Motor neuron (in vitro differentiated cells): ENCODE measurements at regions not wholly inside any gene's neighbourhood (a gene's known extent, or its start where the extent isn't known, plus 50 kb on each side); places are given as distances from the start of the nearest gene placed in this dataset.
A peak's percentile ranks its signal among the peaks of the same experiment; 100 is the strongest.
"Not testable (repeated sequence)": the region's sequence is repeated elsewhere in the genome, so short reads cannot be mapped to it uniquely, and the experiment has no call there.

Experiments
- ATAC-seq, 8 experiments: fragments of 200-7000 bp; cut with Tn5 transposase; replicated peaks in 6 of 8; 2 replicates each; pipeline ENCODE4 v1.8.0; 2021; ENCODE audit warnings: mild to moderate bottlenecking in 8 of 8, moderate library complexity in 8 of 8
- H3K27ac ChIP-seq, 2 donors: fragments of 250-450 bp; sonication (Bioruptor Pico); 2 replicates each; pipeline ENCODE4 v1.9.0; 2021; ENCODE audit warnings: antibody characterized with exemption in 2 of 2, mild to moderate bottlenecking in 2 of 2, moderate library complexity in 1 of 2
- H3K4me1 ChIP-seq, 2 donors: fragments of 250-450 bp; sonication (Bioruptor Pico); replicated peaks in 1 of 2; 2 replicates each; pipeline ENCODE4 v1.6.1; 2021; ENCODE audit warnings: antibody characterized with exemption in 2 of 2, mild to moderate bottlenecking in 2 of 2, moderate library complexity in 1 of 2
- H3K4me3 ChIP-seq, 5 donors: fragments of 250-450 bp; sonication (Bioruptor Pico); 2 replicates each; pipeline ENCODE4 v1.9.0; 2021; ENCODE audit warnings: antibody characterized with exemption in 5 of 5, mild to moderate bottlenecking in 5 of 5, moderate library complexity in 4 of 5
- WGBS, 10 experiments: fragments of 450-650 bp; shearing (Covaris generic); methylation state at CpG; one replicate each; pipeline ENCODE4 v1.0.0; 2022; 5-methylcytosine and 5-hydroxymethylcytosine counted together
- in situ Hi-C, 9 experiments: fragments of 400-800 bp; cut with MboI; loops; one replicate each; pipeline ENCODE4 v1.15.0; 2021; ENCODE audit warnings: low sequenced_read_pairs in 9 of 9, low pct_unique_long_range_greater_than_20kb in 2 of 9; ENCODE audit not compliant: unreplicated experiment in 9 of 9

DNA sequence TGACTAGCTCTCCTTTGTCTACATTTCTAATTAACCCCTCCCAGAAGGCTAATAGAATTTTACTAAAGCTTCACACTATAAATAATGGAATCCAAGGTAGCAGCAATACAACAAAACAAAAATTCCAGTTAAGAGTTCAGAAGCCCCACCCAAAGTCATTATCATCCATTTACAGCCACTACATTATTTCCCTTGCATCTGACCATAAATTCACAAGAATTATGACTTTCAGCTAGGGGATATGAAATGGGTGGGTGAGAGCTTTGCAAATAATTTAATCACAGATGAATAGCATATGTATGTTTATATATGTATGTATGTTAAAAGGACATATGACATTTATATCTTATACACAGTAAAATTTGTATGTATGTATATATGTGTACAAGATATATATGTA is 65.3 kb upstream of the PTGDR start:
- Histone ChIP-seq H3K4me3 (no peak overlapping the region), H3K27ac (no peak overlapping the region), H3K4me1 (no peaks in the 10 kb centered on the region)
- peak in 4 of 8 experiments; percentile 54 to 96 (median 70) for ATAC-seq
- in situ Hi-C loops: no loop called here

DNA sequence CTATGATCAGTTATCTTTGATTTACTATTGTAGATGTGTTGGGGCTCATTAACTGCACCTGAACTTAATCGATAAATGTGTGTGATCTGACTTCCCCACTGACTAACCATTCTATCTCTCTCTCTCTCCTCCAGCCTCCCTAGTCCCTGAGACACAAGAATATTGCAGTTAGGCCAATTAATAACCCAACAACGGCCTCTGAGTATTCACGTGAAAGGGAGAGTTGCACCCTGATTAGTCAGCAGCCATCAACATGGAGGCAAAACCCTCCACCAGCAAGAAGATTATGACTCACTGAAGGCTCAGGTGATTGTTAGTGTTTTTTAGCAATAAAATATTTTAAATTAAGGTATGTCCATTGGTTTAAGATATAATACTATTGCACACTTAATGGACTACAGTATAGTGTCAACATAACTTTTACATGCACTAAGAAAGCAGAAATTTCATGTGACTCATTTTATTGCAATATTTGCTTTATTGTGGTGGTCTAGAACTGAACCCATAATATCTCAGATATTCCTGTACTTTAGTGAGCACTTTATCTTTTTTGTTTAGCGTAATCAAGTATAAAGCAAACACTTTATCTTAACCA is 77.1 kb upstream of the PTGDR start:
- in situ Hi-C loops: no loop called here
- ATAC-seq: peak in 2 of 8 experiments; percentile 56 to 98
- WGBS, 10 experiments: 62 to 100% (median 97%) methylated on average over 1 to 4 of the region's 4 CpGs; no CpG with 5 or more reads in 1 of the 10 experiments

DNA sequence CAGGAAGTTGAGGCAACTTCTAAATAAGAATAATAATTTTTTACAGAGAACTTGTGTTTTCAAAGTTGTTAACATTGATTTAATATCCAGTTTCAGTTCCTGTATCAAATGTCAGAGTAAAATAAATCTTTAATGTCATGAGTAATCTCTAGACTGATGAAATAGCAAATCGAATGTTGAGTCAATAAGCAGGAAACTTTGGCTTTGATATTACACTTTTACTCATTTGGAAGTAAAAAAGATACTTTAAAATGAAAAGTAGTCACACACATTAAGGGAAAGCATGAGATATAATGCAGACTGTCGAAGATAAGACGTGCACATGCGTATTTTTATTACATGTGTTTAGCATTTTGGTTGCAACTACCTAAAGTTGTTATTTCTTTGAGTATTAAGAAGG is 78.2 kb upstream of the PTGDR start:
- no peak overlapping the region for H3K4me3 ChIP-seq
- 9 to 94% (median 67%) methylated on average over 1 to 4 of the region's 4 CpGs; no CpG with 5 or more reads in 2 of the 10 experiments for WGBS, 10 experiments
- H3K27ac ChIP-seq: no peak overlapping the region
- in situ Hi-C loops: no loop called here
- H3K4me1 ChIP-seq: no peaks in the 10 kb centered on the region
- no peak for ATAC-seq

More for the DNA sequence above, 77.1 kb upstream of the PTGDR start:
- no peaks in the 10 kb centered on the region for H3K4me1 ChIP-seq
- no peak overlapping the region for H3K27ac ChIP-seq
- H3K4me3 ChIP-seq: no peak overlapping the region

DNA sequence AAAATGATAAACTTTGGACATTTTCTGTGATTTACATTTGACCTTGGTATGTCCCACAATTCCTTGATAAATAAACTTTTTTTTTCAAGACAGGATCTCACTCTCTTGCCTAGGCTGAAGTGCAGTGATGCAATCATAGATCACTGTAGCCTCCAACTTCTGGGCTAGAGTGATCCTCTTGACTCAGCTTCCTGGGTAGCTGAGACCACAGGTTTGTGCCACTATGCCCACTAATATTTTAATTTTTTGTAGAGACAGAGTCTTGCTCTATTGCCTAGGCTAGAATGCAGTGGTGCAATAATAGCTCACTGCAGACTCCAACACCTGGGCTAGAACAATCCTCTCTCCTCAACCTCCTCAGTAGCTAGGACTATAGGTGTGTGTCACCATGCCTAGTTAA is 79.1 kb upstream of the PTGDR start:
- in situ Hi-C loops: no loop called here
- Histone ChIP-seq H3K27ac (no peak overlapping the region), H3K4me3 (no peak overlapping the region), H3K4me1 (no peaks in the 10 kb centered on the region)
- ATAC-seq: no peak

DNA sequence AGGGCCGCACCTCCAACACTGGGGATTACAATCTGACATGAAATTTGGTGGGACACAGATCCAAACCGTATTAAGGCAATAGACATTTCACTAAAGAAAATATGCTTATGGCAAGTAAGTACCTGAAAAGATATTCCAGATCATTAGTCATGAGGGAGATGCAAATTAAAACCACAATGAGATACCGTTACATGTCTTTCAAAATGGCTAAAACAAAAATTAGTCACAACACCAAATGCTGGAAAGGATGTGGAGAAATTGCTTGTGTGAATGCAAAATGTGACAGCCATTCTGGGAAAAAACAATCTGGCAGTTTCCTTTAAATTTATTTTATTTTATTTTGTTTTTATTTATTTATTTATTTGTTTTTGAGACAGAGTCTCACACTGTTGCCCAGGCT is 82.3 kb upstream of the PTGDR start:
- Histone ChIP-seq H3K4me3 (no peak overlapping the region), H3K27ac (no peak overlapping the region), H3K4me1 (no peaks in the 10 kb centered on the region)
- in situ Hi-C loops: no loop called here
- 23 to 92% (median 55%) methylated on average over 1 to 3 of the region's 3 CpGs for WGBS, 10 experiments
- ATAC-seq: no peak

DNA sequence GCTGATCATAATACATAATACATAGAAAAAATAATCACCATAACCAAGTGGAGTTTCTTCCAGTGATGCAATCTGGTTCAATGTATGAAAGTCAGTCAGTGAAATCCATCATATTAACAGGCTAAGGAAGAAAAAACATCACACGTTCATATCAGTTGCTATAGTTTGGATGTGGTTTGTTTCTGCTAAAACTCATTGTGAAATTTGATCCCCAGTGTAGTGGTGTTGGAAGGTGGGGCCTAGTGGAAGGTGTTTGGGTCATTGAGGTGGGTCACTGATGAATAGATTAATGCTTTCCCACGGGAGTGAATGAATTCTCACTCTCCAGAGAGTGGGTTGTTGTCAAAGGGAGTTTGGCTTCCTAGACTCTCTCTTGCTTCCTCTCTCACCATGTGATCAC is 84.6 kb upstream of the PTGDR start:
- Histone ChIP-seq H3K27ac (no peak overlapping the region), H3K4me1 (no peaks in the 10 kb centered on the region), H3K4me3 (no peak overlapping the region)
- 0 to 100% (median 53%) methylated on average over 1 to 2 of the region's 2 CpGs; no CpG with 5 or more reads in 3 of the 10 experiments for WGBS, 10 experiments
- no peak for ATAC-seq
- in situ Hi-C loops: no loop called here

DNA sequence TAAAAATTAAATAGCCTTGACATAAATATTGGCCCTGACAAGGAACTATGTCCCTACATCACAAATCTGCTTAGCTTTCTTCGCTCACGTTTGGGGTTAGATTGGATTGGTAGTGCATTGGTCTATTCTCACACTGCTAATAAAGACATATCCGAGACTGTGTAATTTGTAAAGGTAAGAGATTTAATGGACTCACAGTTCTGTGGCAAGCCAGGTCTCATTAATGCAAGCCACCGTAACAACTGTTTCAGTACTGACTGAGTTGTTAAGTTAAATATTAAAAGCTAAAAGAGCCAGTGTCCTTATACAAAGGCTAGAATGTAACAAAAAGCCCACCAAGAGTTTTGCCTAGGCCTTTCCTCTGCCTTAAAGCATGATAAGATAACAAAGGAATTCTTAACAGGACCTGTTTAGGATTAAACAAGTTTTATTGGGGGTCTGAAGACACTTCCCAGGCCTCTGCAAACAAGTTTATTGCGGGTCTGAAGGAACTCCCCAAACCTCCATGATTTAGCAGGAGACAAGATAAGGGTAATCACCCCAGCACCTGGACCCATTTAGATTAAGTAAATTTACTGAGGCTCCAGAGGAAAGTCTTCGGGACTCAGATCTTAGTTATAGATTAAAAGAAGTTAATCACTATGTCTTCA is 88.2 kb upstream of the PTGDR start:
- Histone ChIP-seq H3K4me1 (no peaks in the 10 kb centered on the region), H3K4me3 (no peak overlapping the region), H3K27ac (no peak overlapping the region)
- ATAC-seq: no peak
- 33 to 75% (median 50%) methylated on average over 1 to 6 of the region's 6 CpGs; no CpG with 5 or more reads in 2 of the 10 experiments for WGBS, 10 experiments
- in situ Hi-C loops: no loop called here

DNA sequence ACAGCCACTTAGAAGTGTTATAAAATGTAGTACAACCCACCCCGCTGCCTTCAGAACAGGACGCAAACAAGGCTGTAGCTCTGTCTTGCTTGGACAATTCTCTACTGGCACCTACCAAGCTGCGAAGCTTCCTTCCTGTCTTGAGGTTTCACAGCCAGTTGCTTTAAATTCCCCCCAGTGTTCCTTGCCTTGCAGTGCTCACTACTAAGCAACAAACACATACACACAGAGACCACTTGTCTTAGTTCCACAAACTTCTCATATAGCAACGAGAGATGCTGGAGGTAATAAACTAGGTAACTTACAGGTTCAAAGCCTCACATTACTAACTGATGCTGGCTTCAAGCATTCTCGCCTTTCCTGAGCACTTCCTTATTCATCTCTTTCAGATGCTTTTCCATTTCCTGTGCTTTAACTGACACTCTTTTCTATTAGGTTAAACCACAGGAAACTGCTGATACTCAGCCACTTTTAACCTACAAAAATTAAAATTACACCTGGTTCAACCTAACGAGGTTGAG is 91.5 kb upstream of the PTGDR start:
- in situ Hi-C loops: no loop called here
- Histone ChIP-seq H3K4me3 (no peak overlapping the region), H3K27ac (no peak overlapping the region), H3K4me1 (no peaks in the 10 kb centered on the region)
- ATAC-seq: no peak
- 43 to 100% (median 71%) methylated on average over 1 to 6 of the region's 6 CpGs for WGBS, 10 experiments

DNA sequence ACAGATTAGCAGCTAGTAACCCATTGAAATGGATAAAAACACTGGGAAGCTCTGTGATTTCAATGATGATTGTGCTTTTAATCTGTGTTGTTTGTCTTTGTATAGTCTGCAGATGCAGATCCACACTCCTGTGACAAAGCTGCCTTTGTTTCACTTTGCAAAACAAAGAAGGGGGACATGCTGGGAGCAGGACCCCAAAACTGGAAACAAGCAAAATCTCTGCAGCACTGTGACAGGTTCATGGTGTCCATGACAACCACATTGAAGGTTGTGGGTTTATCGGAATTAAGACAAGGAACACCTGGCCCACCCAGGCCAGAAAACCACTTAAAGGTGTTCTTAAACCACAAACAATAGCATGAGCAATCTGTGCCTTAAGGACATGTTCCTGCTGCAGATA is 95.6 kb upstream of the PTGDR start:
- in situ Hi-C loops, H3K4me1 ChIP-seq, H3K4me3 ChIP-seq, ATAC-seq, H3K27ac ChIP-seq: not testable (repeated sequence)
- 0 to 100% (median 57%) methylated on average over 1 of the region's 1 CpG; no CpG with 5 or more reads in 3 of the 10 experiments for WGBS, 10 experiments

DNA sequence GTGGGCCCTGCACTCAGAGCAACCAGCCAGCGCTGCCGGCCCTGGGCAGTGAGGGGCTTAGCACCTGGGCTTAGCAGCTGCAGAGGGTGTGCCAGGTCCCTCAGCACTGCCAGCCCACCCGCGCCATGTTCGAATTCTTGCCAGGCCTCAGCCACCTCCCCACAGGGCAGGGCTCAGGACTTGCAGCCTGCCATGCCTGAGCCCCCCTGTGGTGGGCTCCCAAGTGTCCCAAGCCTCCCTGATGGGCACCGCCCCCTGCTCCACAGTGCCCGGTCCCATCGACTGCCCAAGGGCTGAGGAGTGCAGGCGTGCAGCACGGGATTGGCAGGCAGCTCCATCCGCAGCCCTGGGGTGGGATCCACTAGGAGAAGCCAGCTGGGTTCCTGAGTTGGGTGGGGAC is 98.0 kb upstream of the NID2 start:
- in situ Hi-C loops: no loop called here
- Histone ChIP-seq H3K27ac (no peak overlapping the region), H3K4me3 (no peak overlapping the region), H3K4me1 (no peaks in the 10 kb centered on the region)
- no peak for ATAC-seq
- 92% methylated on average over 5 of the region's 11 CpGs; no CpG with 5 or more reads in 9 of the 10 experiments for WGBS, 10 experiments

DNA sequence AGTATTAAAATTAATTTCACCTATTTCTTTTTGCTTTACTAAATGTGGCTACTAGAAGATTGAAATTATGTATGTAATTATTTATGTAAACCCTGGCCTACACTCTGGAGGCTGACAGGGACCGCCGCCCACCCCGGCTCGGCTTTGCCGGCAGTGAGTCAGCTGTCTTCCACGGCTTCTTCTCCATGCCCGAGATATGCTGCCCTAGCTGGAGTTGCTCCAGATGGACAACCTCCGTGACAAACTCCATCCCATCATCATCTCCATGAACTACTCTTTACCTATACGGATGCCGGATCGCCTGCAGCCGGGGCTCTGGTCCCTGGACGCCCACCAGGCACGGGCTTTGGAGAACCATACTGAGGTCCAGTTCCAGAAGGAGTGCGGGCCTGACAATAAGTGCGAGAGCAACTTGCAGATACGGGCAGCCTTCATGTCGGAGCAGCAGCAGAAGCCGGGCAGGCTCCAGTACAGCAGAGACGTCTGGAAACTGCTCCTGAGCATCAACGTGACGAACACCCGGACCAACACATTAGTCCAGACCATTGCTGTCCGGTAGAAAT is 86.9 kb upstream of the NID2 start:
- Histone ChIP-seq H3K27ac (no peak overlapping the region), H3K4me3 (no peak overlapping the region), H3K4me1 (no peaks in the 10 kb centered on the region)
- ATAC-seq: peak in 2 of 8 experiments; percentile 18 to 58
- in situ Hi-C loops: no loop called here
- WGBS, 10 experiments: 68 to 100% (median 85%) methylated on average over 1 to 19 of the region's 24 CpGs; no CpG with 5 or more reads in 4 of the 10 experiments

DNA sequence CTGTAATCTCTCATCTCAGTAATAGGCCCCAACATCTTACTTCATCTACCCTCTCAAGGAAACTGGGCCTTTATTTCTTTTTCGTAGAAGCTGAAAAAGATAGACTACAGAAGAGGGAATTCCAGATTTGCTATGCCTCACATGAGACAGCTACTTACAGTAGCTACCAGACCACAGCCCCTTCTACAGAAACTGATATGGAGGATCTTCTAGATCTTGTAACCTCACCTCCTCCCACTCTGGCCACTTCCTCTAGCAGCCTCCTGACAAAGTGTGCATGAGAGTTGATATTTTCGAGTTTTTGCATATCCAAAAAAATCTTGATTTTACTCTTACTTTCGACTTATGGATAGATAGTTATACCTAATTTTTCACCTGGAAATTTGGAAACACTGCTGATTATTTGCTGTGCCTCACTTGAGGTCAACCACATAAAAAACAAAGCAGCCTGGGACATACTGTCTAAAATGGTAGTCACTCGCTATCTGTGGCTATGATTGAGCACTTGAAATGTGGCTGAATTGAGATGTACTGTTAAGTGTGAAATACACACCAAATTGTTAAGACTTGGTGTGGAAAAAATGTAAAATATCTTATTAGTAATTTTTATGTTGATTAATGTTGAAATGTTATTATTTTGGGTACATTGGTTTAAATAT is 86.3 kb upstream of the NID2 start:
- 37 to 94% (median 80%) methylated on average over 1 to 4 of the region's 4 CpGs; no CpG with 5 or more reads in 1 of the 10 experiments for WGBS, 10 experiments
- in situ Hi-C loops: no loop called here
- ATAC-seq: no peak

DNA sequence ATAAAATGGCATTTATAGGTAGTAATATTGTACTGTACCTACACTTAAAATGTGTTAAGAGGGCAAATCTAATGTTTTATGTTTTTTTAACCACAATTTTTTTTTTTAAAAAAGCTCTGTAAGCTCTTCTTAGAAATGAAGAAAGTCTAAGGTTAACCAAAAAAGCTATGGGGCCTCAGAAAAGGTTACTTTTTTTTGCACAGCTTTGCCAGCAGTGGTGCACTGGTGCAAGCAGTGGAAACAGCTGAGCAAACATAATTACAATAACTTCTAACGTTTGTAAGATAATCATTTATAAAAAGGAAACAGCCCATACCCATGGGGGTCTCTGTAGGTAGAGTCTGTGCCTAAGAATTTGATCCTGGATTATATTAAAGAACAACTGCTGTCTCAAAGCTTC is 85.1 kb upstream of the NID2 start:
- WGBS, 10 experiments: 0 to 67% (median 29%) methylated on average over 1 of the region's 1 CpG; no CpG with 5 or more reads in 1 of the 10 experiments
- no peaks in the 10 kb centered on the region for H3K4me1 ChIP-seq
- H3K4me3 ChIP-seq: no peak overlapping the region
- no peak overlapping the region for H3K27ac ChIP-seq
- no peak for ATAC-seq
- in situ Hi-C loops: no loop called here

More for the DNA sequence above, 86.3 kb upstream of the NID2 start:
- H3K4me1 ChIP-seq: no peaks in the 10 kb centered on the region
- H3K27ac ChIP-seq: no peak overlapping the region
- no peak overlapping the region for H3K4me3 ChIP-seq
